Choroid plexus epithelial cell (primary cell): ENCODE measurements at regions not wholly inside any gene's neighbourhood (a gene's known extent, or its start where the extent isn't known, plus 50 kb on each side); places are given as distances from the start of the nearest gene placed in this dataset.

Source experiments
- DNase-seq: peaks from one replicate; pipeline ENCODE4 v3.0.0-alpha.2; 2010; ENCODE audit warnings: low read depth
- H3K4me3 ChIP-seq: 2 replicates; pipeline ENCODE4 v1.5.1; 2011; ENCODE audit warnings: low read depth, mild to moderate bottlenecking, control low read depth, low read length, moderate library complexity
- CTCF ChIP-seq: conservative IDR thresholded peaks from 2 replicates; pipeline ENCODE4 v1.5.1; 2011; ENCODE audit warnings: low read depth, mild to moderate bottlenecking, control low read depth, inconsistent platforms, low read length, moderate library complexity

- H3K4me3 ChIP-seq = no peak overlapping the region
- no peak for TF ChIP-seq CTCF
- DNase-seq = no peak
Observed at GRCh38 chr7:23945472-23945871, 235.5 kb downstream of the STK31 start.

DNA sequence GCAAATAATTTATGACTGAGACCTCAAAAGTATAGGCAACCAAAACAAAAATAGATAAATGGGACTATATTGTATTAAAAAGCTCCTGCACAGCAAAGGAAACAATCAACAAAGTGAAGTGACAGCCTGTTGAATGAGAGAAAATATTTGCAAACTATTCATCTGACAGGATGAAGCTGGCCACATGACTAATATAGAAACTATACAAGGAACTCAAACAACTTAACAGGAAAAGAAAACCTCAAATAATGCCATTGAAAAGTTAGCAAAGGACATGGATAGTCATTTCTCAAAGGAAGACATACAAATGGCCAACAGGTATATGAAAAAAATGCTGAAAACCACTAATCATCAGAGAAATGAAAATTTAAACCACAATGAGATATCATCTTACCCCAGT, 245.1 kb downstream of the STK31 start:
- TF ChIP-seq CTCF = no peak
- peak; percentile 31 for DNase-seq
- H3K4me3 ChIP-seq = no peak overlapping the region

GRCh38 chr7:23955600-23956149, 245.7 kb downstream of the STK31 start:
- no peak overlapping the region for H3K4me3 ChIP-seq
- DNase-seq = no peak
- TF ChIP-seq CTCF = no peak

- H3K4me3 ChIP-seq = no peak overlapping the region
- peak; percentile 41 for DNase-seq
- TF ChIP-seq CTCF = no peak
Observed at GRCh38 chr7:23956772-23957576, 247.0 kb downstream of the STK31 start.

DNA sequence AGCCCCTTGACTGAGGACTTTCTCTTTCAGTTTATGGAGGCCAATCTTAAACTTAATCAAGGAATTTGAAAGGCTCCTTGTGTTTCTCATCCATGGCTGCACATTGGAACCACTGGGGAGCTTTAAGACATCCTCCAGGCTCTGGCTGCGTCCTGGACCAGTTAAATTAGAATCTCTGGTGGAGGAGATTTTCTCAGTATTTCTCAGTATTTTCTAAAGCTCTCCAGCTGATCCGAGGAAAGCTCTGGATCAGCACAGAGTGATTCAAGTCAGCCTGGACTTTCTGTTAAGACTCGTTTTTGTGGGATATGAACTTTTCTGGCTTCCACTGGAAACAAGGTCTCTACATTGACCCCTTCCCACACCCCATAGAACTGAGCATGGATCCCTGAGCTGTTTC, 249.8 kb downstream of the STK31 start:
- no peak for DNase-seq
- H3K4me3 ChIP-seq = no peak overlapping the region
- TF ChIP-seq CTCF = no peak

GRCh38 chr7:23960361-23960760, 250.3 kb downstream of the STK31 start:
- H3K4me3 ChIP-seq = no peak overlapping the region
- DNase-seq = no peak
- TF ChIP-seq CTCF = no peak
